GM20000 (cell line): ENCODE measurements at regions not wholly inside any gene's neighbourhood (a gene's known extent, or its start where the extent isn't known, plus 50 kb on each side); places are given as distances from the start of the nearest gene placed in this dataset.

Source experiments
- DNase-seq: peaks from one replicate; pipeline ENCODE4 v3.0.0; 2012; ENCODE audit warnings: low spot score
- TF ChIP-seq, protein P1 (sequence below): IDR thresholded peaks from 2 replicates; pipeline ENCODE4 v1.5.1; 2012; ENCODE audit warnings: mild to moderate bottlenecking, control low read depth; ENCODE audit errors: extremely low read depth, missing control alignments

GRCh38 chr20:4600308-4601014, 85.8 kb upstream of the PRNP start:
- no peak for DNase-seq
- TF ChIP-seq, protein P1, sequence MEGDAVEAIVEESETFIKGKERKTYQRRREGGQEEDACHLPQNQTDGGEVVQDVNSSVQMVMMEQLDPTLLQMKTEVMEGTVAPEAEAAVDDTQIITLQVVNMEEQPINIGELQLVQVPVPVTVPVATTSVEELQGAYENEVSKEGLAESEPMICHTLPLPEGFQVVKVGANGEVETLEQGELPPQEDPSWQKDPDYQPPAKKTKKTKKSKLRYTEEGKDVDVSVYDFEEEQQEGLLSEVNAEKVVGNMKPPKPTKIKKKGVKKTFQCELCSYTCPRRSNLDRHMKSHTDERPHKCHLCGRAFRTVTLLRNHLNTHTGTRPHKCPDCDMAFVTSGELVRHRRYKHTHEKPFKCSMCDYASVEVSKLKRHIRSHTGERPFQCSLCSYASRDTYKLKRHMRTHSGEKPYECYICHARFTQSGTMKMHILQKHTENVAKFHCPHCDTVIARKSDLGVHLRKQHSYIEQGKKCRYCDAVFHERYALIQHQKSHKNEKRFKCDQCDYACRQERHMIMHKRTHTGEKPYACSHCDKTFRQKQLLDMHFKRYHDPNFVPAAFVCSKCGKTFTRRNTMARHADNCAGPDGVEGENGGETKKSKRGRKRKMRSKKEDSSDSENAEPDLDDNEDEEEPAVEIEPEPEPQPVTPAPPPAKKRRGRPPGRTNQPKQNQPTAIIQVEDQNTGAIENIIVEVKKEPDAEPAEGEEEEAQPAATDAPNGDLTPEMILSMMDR = no peak

DNA sequence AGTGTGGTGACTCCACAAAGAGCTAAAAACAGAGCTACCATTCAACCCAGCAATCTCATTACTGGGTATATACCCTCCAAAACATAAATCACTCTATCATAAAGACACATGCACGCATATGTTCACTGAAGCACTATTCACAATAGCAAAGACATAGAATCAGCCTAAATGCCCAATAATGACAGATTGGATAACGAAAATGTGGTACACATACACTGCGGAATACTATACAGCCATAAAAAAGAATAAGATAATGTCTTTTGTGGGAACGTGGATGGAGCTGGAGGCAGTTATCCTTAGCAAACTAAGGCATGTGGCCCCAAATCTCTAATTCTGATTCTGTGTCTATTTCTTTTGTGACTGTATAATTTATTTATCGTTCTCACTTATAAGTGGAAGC, 89.0 kb upstream of the PRNP start:
- TF ChIP-seq, protein P1 = no peak

GRCh38 chr20:4593149-4593525, 93.1 kb upstream of the PRNP start:
- DNase-seq = no peak

More for the DNA sequence above, 89.0 kb upstream of the PRNP start:
- DNase-seq = no peak

DNA sequence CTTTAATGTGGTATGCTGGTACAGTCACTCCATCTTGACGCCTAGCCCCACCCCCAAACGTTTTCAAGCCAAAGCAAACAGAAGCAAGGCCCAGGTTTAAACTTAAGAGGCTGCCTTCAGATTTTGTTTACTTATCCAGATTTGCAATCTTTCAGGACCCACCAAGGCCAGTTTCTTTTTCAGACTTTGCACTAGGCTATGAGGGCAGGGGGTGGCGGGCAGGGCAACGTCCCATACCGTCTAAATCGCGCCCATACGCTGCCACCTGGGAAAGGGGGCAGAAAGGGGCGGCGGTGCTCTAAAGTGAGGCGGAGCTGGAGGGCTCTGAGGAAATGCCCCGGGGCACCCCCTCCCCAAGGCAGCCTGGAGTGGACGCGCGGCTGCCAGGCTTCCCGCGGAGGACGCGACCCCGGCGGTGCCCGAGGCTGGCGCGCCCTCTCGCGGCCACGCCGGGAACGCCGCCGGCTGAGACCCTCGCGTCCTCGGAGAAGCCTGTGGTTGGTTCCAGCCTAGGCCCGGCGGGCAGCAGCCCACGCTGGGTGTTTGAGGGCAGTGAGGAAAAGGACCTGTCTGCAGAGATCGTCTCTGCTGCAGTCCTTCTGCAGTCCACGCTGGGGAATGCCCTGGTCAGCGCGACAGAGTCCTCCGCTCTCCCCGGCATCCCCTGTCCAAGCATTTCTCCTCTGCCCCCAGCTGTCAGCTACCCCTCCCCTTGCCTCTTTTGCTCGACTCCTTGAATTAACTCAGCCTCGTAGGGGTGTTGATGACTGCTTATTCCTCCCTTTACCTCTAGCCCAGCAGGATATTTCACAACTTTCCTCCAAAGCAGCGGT, 93.7 kb upstream of the PRNP start:
- TF ChIP-seq, protein P1 = peak; percentile 95

More at GRCh38 chr20:4593149-4593525, 93.1 kb upstream of the PRNP start:
- TF ChIP-seq, protein P1 = no peak

GRCh38 chr20:4591975-4592315, 94.3 kb upstream of the PRNP start:
- no peak for DNase-seq
- TF ChIP-seq, protein P1 = no peak

More for the DNA sequence above, 93.7 kb upstream of the PRNP start:
- peak; percentile 77 for DNase-seq

DNA sequence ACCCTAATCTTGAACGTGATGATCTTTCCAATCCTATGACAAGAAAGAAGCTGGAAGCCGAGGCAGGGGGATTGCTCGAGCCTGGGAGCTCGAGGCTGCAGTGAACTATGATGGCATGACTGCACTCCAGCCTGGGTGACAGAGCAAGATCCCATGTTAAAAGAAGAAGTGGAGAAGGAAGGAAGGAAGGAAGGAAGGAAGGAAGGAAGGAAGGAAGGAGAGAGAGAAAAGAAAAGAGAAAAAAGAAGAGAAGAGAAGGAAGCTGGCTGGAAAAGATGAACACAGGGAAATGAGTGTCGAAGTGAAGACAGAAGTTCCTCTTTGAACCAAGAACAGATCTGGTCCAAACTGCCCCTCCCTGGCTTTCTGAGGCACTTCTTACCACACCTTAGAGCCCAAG, 100.5 kb upstream of the PRNP start:
- TF ChIP-seq, protein P1 = no peak
- no peak for DNase-seq

DNA sequence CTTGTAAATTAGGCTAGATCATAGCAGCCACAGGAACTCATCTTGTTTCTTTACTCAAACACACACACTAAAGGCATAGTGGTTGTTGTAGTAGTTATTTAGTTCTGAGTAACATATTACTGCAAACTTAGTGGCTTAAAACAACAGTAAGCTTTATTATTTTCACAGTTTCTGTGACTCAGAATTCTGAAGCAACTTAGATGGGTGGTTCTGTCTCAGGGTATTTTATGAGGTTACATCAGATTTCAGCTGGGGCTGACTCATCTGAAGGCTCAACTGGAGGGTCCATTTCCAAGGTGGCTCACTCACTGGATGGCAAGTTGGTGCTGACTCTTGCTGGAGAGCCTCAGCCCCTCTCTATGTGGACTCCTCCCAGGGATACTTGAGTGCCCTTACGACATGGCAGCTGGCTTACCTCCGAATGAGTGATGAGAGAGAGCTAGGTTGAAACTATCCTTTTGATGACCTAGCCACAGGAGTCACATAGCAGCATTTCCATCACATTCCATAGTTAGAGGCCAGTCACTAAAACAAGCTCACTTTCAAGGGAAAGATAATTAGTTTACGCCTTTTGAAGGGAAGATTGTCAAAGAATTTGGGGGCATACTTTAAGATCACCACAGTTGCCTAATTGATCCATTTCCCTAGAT, 101.0 kb upstream of the PRNP start:
- TF ChIP-seq, protein P1 = no peak
- no peak for DNase-seq
